Activated CD4-positive, alpha-beta T cell treated with anti-CD3 and anti-CD28 coated beads, Interleukin-2, Interleukin-4, amounts not matched to agents 100 ng/mL and 50 ng/mL, durations not matched to agents 16 hours and 8 hours (primary cell): ENCODE measurements at regions not wholly inside any gene's neighbourhood (a gene's known extent, or its start where the extent isn't known, plus 50 kb on each side); places are given as distances from the start of the nearest gene placed in this dataset.
A peak's percentile ranks its signal among the peaks of the same experiment; 100 is the strongest.
"Not testable (repeated sequence)": the region's sequence is repeated elsewhere in the genome, so short reads cannot be mapped to it uniquely, and the experiment has no call there.

Experiments
- DNase-seq: peaks from one replicate; pipeline ENCODE4 v3.0.0-alpha.2; 2020; ENCODE audit warnings: low spot score

- DNase-seq: no peak
Observed at GRCh38 chr18:51330739-51331138, 133.3 kb upstream of the MEX3C start.

- no peak for DNase-seq
Observed at GRCh38 chr18:51337406-51337805, 139.9 kb upstream of the MEX3C start.

GRCh38 chr18:51339856-51340255 is 142.4 kb upstream of the MEX3C start:
- no peak for DNase-seq

GRCh38 chr18:51340332-51340731 is 142.9 kb upstream of the MEX3C start:
- DNase-seq: no peak

- no peak for DNase-seq
Observed at GRCh38 chr18:51342815-51343214, 145.3 kb upstream of the MEX3C start.

GRCh38 chr18:51345848-51346391 is 148.4 kb upstream of the MEX3C start:
- DNase-seq: no peak

GRCh38 chr18:51346404-51346803 is 148.9 kb upstream of the MEX3C start:
- no peak for DNase-seq

- DNase-seq: no peak
Observed at GRCh38 chr18:51350081-51350480, 152.6 kb upstream of the MEX3C start.

- DNase-seq: no peak
Observed at GRCh38 chr18:51355841-51356240, 158.4 kb upstream of the MEX3C start.

GRCh38 chr18:51360301-51360700 is 162.8 kb upstream of the MEX3C start:
- DNase-seq: not testable (repeated sequence)

GRCh38 chr18:51361130-51361860 is 163.8 kb upstream of the MEX3C start:
- DNase-seq: peak; percentile 22

- DNase-seq: no peak
Observed at GRCh38 chr18:51363384-51363783, 165.9 kb upstream of the MEX3C start.

GRCh38 chr18:51370996-51371395 is 173.5 kb upstream of the MEX3C start:
- DNase-seq: no peak

GRCh38 chr18:51371929-51372328 is 174.4 kb upstream of the MEX3C start:
- DNase-seq: no peak

GRCh38 chr18:51382081-51382480 is 184.6 kb upstream of the MEX3C start:
- DNase-seq: no peak

- DNase-seq: no peak
Observed at GRCh38 chr18:51383116-51383515, 185.6 kb upstream of the MEX3C start.

- DNase-seq: no peak
Observed at GRCh38 chr18:51383711-51384110, 186.2 kb upstream of the MEX3C start.

- no peak for DNase-seq
Observed at GRCh38 chr18:51385270-51385669, 187.8 kb upstream of the MEX3C start.

GRCh38 chr18:51390702-51391101 is 193.2 kb upstream of the MEX3C start:
- DNase-seq: no peak

GRCh38 chr18:51391215-51391614 is 193.7 kb upstream of the MEX3C start:
- DNase-seq: peak; percentile 2

- DNase-seq: no peak
Observed at GRCh38 chr18:51391731-51392130, 194.2 kb upstream of the MEX3C start.

GRCh38 chr18:51397347-51397962 is 200.0 kb upstream of the MEX3C start:
- no peak for DNase-seq

GRCh38 chr18:51398104-51398503 is 200.6 kb upstream of the MEX3C start:
- DNase-seq: no peak
